HG03139 (cell line): ENCODE measurements at regions not wholly inside any gene's neighbourhood (a gene's known extent, or its start where the extent isn't known, plus 50 kb on each side); places are given as distances from the start of the nearest gene placed in this dataset.

Experiments
- ATAC-seq: cut with Tn5 transposase; IDR thresholded peaks from one replicate; pipeline ENCODE4 v1.9.1; 2021; ENCODE audit not compliant: unreplicated experiment

- no peak for ATAC-seq
Measured at GRCh38 chr11:113556036-113556435, 80.8 kb upstream of the DRD2 start.

- no peak for ATAC-seq
Measured at GRCh38 chr11:113555071-113555619, 79.9 kb upstream of the DRD2 start.

- no peak for ATAC-seq
Measured at GRCh38 chr11:113554526-113554925, 79.3 kb upstream of the DRD2 start.

- no peak for ATAC-seq
Measured at GRCh38 chr11:113553915-113554314, 78.7 kb upstream of the DRD2 start.

GRCh38 chr11:113553235-113553634, 78.0 kb upstream of the DRD2 start:
- ATAC-seq, result no peak

GRCh38 chr11:113552271-113552670, 77.1 kb upstream of the DRD2 start:
- no peak for ATAC-seq

GRCh38 chr11:113551645-113552044, 76.4 kb upstream of the DRD2 start:
- no peak for ATAC-seq

GRCh38 chr11:113549611-113550578, 74.7 kb upstream of the DRD2 start:
- ATAC-seq, result no peak

- no peak for ATAC-seq
Measured at GRCh38 chr11:113549061-113549460, 73.9 kb upstream of the DRD2 start.

- no peak for ATAC-seq
Measured at GRCh38 chr11:113547739-113548138, 72.5 kb upstream of the DRD2 start.

GRCh38 chr11:113546757-113547507, 71.7 kb upstream of the DRD2 start:
- ATAC-seq, result no peak

GRCh38 chr11:113542420-113542819, 67.2 kb upstream of the DRD2 start:
- no peak for ATAC-seq

- no peak for ATAC-seq
Measured at GRCh38 chr11:113540416-113541330, 65.5 kb upstream of the DRD2 start.

- ATAC-seq, result no peak
Measured at GRCh38 chr11:113538451-113539412, 63.5 kb upstream of the DRD2 start.

- no peak for ATAC-seq
Measured at GRCh38 chr11:113534625-113535024, 59.4 kb upstream of the DRD2 start.

GRCh38 chr11:113533425-113533698, 58.2 kb upstream of the DRD2 start:
- no peak for ATAC-seq

GRCh38 chr11:113532697-113533424, 57.7 kb upstream of the DRD2 start:
- ATAC-seq, result no peak

- no peak for ATAC-seq
Measured at GRCh38 chr11:113531575-113532451, 56.6 kb upstream of the DRD2 start.
